NCI-H2196 treated with DMSO at 0.1 percent for 48 hours (cell line): ENCODE measurements at regions not wholly inside any gene's neighbourhood (a gene's known extent, or its start where the extent isn't known, plus 50 kb on each side); places are given as distances from the start of the nearest gene placed in this dataset.
"Not testable (repeated sequence)": the region's sequence is repeated elsewhere in the genome, so short reads cannot be mapped to it uniquely, and the experiment has no call there.

Source experiments
- DNase-seq: peaks from one replicate; lab custom pipeline; 2025; ENCODE audit not compliant: unreplicated experiment; lab: John Stamatoyannopoulos, UW

- no peak for DNase-seq
Measured at GRCh38 chr6:112636650-112637262, 289.6 kb downstream of the RFPL4B start.

- DNase-seq: no peak
Measured at GRCh38 chr6:112639391-112639831, 292.3 kb downstream of the RFPL4B start.

GRCh38 chr6:112640891-112641290, 293.8 kb downstream of the RFPL4B start:
- no peak for DNase-seq

GRCh38 chr6:112649853-112650252, 302.7 kb downstream of the RFPL4B start:
- DNase-seq: no peak

- DNase-seq: no peak
Measured at GRCh38 chr6:112651239-112651638, 304.1 kb downstream of the RFPL4B start.

GRCh38 chr6:112659912-112660311, 312.8 kb downstream of the RFPL4B start:
- DNase-seq: no peak

- no peak for DNase-seq
Measured at GRCh38 chr6:112660626-112661025, 313.5 kb downstream of the RFPL4B start.

GRCh38 chr6:112663698-112664097, 316.6 kb downstream of the RFPL4B start:
- no peak for DNase-seq

GRCh38 chr6:112665114-112665513, 318.0 kb downstream of the RFPL4B start:
- DNase-seq: no peak

- DNase-seq: no peak
Measured at GRCh38 chr6:112665815-112666214, 318.7 kb downstream of the RFPL4B start.

- DNase-seq: no peak
Measured at GRCh38 chr6:112667427-112667826, 320.3 kb downstream of the RFPL4B start.

GRCh38 chr6:112680091-112680490, 333.0 kb downstream of the RFPL4B start:
- DNase-seq: no peak

GRCh38 chr6:112682071-112682470, 334.9 kb downstream of the RFPL4B start:
- DNase-seq: no peak

- no peak for DNase-seq
Measured at GRCh38 chr6:112683106-112683505, 336.0 kb downstream of the RFPL4B start.

- no peak for DNase-seq
Measured at GRCh38 chr6:112683926-112684325, 336.8 kb downstream of the RFPL4B start.

- not testable (repeated sequence) for DNase-seq
Measured at GRCh38 chr6:112685521-112686220, 338.5 kb downstream of the RFPL4B start.

- DNase-seq: not testable (repeated sequence)
Measured at GRCh38 chr6:112688487-112689165, 341.5 kb downstream of the RFPL4B start.

- not testable (repeated sequence) for DNase-seq
Measured at GRCh38 chr6:112689183-112689858, 342.2 kb downstream of the RFPL4B start.

- no peak for DNase-seq
Measured at GRCh38 chr6:112690497-112691202, 343.5 kb downstream of the RFPL4B start.

GRCh38 chr6:112691289-112691688, 344.2 kb downstream of the RFPL4B start:
- DNase-seq: no peak

- no peak for DNase-seq
Measured at GRCh38 chr6:112695001-112695400, 347.9 kb downstream of the RFPL4B start.
